PC-9 (cell line): ENCODE measurements at regions not wholly inside any gene's neighbourhood (a gene's known extent, or its start where the extent isn't known, plus 50 kb on each side); places are given as distances from the start of the nearest gene placed in this dataset.

Experiments
- BruUV-seq: library from RNA; stranded (reverse); fragments of 400-500 nt; replicated peaks from 2 replicates; lab custom pipeline; 2021; lab: Mats Ljungman, UMichigan
- CTCF ChIA-PET: fragments of 300-600 bp; sonication (Branson Sonifier 250); formaldehyde crosslinking; loops from one replicate; lab custom pipeline; 2022; ENCODE audit warnings: antibody characterized with exemption; lab: Charles Lee
- POLR2A ChIA-PET: fragments of 300-600 bp; sonication (Branson Sonifier 250); formaldehyde crosslinking; loops from one replicate; lab custom pipeline; 2022; ENCODE audit warnings: antibody characterized with exemption; ENCODE audit not compliant: unreplicated experiment; lab: Charles Lee
- DNase-seq, 2 experiments: peaks; one replicate each; pipeline versions ENCODE4 v3.0.0 to v3.0.0-alpha.2; 2015 to 2022; ENCODE audit warnings: mixed read lengths in 1 of 2
- H2AFZ ChIP-seq: fragments of 200-600 bp; sonication (generic); 2 replicates; pipeline ENCODE4 v1.8.1; 2017; ENCODE audit warnings: antibody characterized with exemption
- H3F3A ChIP-seq: fragments of 200-600 bp; sonication (generic); 2 replicates; pipeline ENCODE4 v1.8.1; 2017; ENCODE audit warnings: antibody characterized with exemption, mild to moderate bottlenecking, low read depth; ENCODE audit not compliant: insufficient read depth
- H3K27ac ChIP-seq: fragments of 200-600 bp; sonication (generic); 2 replicates; pipeline ENCODE4 v1.6.1; 2016; ENCODE audit warnings: mixed run types
- H3K27me3 ChIP-seq: fragments of 200-600 bp; sonication (generic); 2 replicates; pipeline ENCODE4 v1.6.1; 2016; ENCODE audit warnings: low read depth, mixed run types; ENCODE audit not compliant: insufficient read depth
- H3K36me3 ChIP-seq: fragments of 200-600 bp; sonication (generic); 2 replicates; pipeline ENCODE4 v1.6.1; 2016; ENCODE audit warnings: low read depth, mixed run types
- H3K4me1 ChIP-seq: fragments of 200-600 bp; sonication (generic); replicated peaks from 2 replicates; pipeline ENCODE4 v1.6.1; 2016; ENCODE audit warnings: mixed run types; ENCODE audit not compliant: insufficient read depth
- H3K4me2 ChIP-seq: fragments of 200-600 bp; sonication (generic); 2 replicates; pipeline ENCODE4 v1.6.1; 2017; ENCODE audit warnings: mixed run types
- H3K4me3 ChIP-seq: fragments of 200-600 bp; sonication (generic); 2 replicates; pipeline ENCODE4 v1.6.1; 2016; ENCODE audit warnings: mixed run types
- H3K79me2 ChIP-seq: fragments of 200-600 bp; sonication (generic); 2 replicates; pipeline ENCODE4 v1.6.1; 2017; ENCODE audit warnings: low read depth, mixed run types
- H3K9me2 ChIP-seq: fragments of 200-600 bp; sonication (generic); 2 replicates; pipeline ENCODE4 v1.8.1; 2017; ENCODE audit warnings: mild to moderate bottlenecking; ENCODE audit not compliant: insufficient read depth
- H3K9me3 ChIP-seq: fragments of 200-600 bp; sonication (generic); 2 replicates; pipeline ENCODE4 v1.8.1; 2016; ENCODE audit warnings: low read depth; ENCODE audit not compliant: insufficient read depth
- H4K20me1 ChIP-seq: fragments of 200-600 bp; sonication (generic); 2 replicates; pipeline ENCODE4 v1.8.1; 2017; ENCODE audit not compliant: insufficient read depth
- EZH2 ChIP-seq: fragments of 200-600 bp; sonication (generic); IDR thresholded peaks from 2 replicates; pipeline ENCODE4 v1.8.0; 2017; ENCODE audit warnings: antibody characterized with exemption, low read depth
- intact Hi-C: fragments of 100-400 bp; cut with micrococcal nuclease; formaldehyde crosslinking; loops from one replicate; pipeline ENCODE4 v1.10.0; 2022; ENCODE audit not compliant: unreplicated experiment
- TF ChIP-seq, protein P1 (sequence below): fragments of 200-600 bp; sonication (generic); conservative IDR thresholded peaks from 2 replicates; pipeline ENCODE4 v1.6.1; 2017; ENCODE audit warnings: mixed run types, antibody characterized with exemption, mild to moderate bottlenecking, moderate library complexity

DNA sequence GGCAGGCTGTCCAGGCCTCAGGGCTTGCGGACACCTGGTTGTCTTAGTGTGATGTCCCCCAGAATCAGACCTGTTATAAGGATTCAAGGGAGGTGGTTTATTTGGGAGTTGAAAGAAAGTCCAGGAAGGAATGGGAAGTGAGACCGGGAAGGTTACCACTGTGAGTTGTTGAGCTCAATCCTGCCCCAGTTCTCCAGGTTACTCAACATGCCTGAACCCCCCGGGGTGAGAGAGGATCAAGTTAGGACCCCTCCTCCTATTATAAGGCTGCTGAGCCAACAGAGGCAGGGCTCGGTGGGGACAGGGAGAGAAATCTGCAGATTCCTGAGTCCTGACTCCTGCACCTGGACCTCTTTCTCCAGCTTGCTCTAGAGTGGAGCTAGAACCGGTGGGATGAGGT lies 86.4 kb downstream of the MRM1 start:
- intact Hi-C loops, result no loop called here
- Histone ChIP-seq H3K36me3 (no peaks in the 10 kb centered on the region), H3K27ac (no peak overlapping the region), H3K4me3 (no peak overlapping the region), H3K27me3 (peaks cover 66% of the 10 kb centered on the region), H2AFZ (no peak overlapping the region), H4K20me1 (no peaks in the 10 kb centered on the region), H3F3A (no peaks in the 10 kb centered on the region), H3K4me1 (no peaks in the 10 kb centered on the region), H3K9me3 (no peaks in the 10 kb centered on the region), H3K4me2 (no peak overlapping the region), H3K79me2 (no peaks in the 10 kb centered on the region), H3K9me2 (no peaks in the 10 kb centered on the region)
- TF ChIP-seq, protein P1, sequence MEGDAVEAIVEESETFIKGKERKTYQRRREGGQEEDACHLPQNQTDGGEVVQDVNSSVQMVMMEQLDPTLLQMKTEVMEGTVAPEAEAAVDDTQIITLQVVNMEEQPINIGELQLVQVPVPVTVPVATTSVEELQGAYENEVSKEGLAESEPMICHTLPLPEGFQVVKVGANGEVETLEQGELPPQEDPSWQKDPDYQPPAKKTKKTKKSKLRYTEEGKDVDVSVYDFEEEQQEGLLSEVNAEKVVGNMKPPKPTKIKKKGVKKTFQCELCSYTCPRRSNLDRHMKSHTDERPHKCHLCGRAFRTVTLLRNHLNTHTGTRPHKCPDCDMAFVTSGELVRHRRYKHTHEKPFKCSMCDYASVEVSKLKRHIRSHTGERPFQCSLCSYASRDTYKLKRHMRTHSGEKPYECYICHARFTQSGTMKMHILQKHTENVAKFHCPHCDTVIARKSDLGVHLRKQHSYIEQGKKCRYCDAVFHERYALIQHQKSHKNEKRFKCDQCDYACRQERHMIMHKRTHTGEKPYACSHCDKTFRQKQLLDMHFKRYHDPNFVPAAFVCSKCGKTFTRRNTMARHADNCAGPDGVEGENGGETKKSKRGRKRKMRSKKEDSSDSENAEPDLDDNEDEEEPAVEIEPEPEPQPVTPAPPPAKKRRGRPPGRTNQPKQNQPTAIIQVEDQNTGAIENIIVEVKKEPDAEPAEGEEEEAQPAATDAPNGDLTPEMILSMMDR, result no peak
- no peak for TF ChIP-seq EZH2
- no peak for DNase-seq
- BruUV-seq, result no TSS peak
- POLR2A ChIA-PET, result no interaction called here
- CTCF ChIA-PET, result no interaction called here

DNA sequence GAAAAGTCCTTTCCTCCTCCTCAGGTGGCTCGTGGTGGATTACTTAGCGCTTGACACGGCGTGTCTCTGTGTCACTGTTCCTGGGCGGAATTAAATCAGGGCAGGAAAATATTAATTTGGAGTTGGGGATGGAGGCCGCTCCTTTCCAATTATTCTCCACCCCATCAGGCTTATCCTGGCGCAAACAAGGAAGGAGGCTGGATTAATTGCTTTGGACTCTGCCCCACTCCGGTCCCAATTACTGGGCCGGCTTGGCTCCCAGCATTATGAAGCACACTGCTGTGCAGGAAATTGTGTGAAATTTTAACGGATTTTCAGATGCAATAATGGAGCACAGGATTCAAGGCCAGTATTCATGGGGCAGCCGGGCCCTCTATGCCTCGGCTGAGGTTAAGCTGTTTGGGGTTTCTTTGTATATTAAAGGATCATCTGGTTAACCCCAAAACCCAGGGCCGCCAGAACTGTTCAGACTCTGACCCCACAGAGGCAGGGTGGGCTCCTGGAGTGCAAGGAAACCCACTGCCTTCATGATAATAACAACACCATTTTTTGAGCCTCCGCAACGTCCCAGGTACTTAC lies 87.8 kb downstream of the MRM1 start:
- TF ChIP-seq, protein P1, result no peak
- no peak for TF ChIP-seq EZH2
- no peaks in the 10 kb centered on the region for H3K4me1 ChIP-seq
- H3K9me3 ChIP-seq, result no peaks in the 10 kb centered on the region
- H3K4me2 ChIP-seq, result no peak overlapping the region
- H3K9me2 ChIP-seq, result no peaks in the 10 kb centered on the region
- H3K36me3 ChIP-seq, result no peaks in the 10 kb centered on the region
- ChIA-PET CTCF (no interaction called here), POLR2A (no interaction called here)
- H2AFZ ChIP-seq, result no peak overlapping the region
- intact Hi-C loops, result no loop called here
- H3F3A ChIP-seq, result no peaks in the 10 kb centered on the region
- no peak for DNase-seq
- H3K27me3 ChIP-seq, result peaks cover 78% of the 10 kb centered on the region
- no peaks in the 10 kb centered on the region for H4K20me1 ChIP-seq
- no TSS peak for BruUV-seq
- H3K4me3 ChIP-seq, result no peak overlapping the region
- no peaks in the 10 kb centered on the region for H3K79me2 ChIP-seq
- H3K27ac ChIP-seq, result no peak overlapping the region

DNA sequence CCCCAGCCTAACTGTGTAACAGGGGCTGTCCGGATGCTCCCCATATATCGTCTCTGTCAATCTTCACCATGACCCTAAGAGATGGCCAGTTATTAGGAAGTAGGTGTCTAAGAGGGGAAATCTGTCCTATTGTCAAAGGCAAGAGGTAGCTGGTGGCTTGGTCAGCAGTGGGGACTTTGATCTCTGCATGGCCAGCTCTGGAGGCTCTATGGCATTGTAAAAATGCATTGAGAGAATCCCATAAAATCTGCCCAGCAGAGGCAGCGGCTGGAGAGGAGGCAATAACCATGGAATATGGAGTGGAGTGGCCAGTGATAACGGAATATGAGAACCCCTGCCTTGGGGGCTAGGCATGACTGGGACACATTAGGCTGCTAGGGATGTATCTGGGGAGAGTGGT lies 88.8 kb downstream of the MRM1 start:
- DNase-seq, result no peak
- no peak overlapping the region for H2AFZ ChIP-seq
- H3K4me1 ChIP-seq, result no peaks in the 10 kb centered on the region
- intact Hi-C loops, result no loop called here
- POLR2A ChIA-PET, result no interaction called here
- no peaks in the 10 kb centered on the region for H3K36me3 ChIP-seq
- TF ChIP-seq, protein P1, result no peak
- no peak for TF ChIP-seq EZH2
- no peaks in the 10 kb centered on the region for H3K9me3 ChIP-seq
- H3K79me2 ChIP-seq, result no peaks in the 10 kb centered on the region
- BruUV-seq, result no TSS peak
- H3K9me2 ChIP-seq, result no peaks in the 10 kb centered on the region
- no peaks in the 10 kb centered on the region for H3F3A ChIP-seq
- no peaks in the 10 kb centered on the region for H4K20me1 ChIP-seq
- no peak overlapping the region for H3K27ac ChIP-seq
- no peak overlapping the region for H3K4me2 ChIP-seq
- H3K27me3 ChIP-seq, result peaks cover 87% of the 10 kb centered on the region
- no peak overlapping the region for H3K4me3 ChIP-seq
- CTCF ChIA-PET, result no interaction called here
